Bronchial epithelial cell (primary cell): ENCODE measurements at regions not wholly inside any gene's neighbourhood (a gene's known extent, or its start where the extent isn't known, plus 50 kb on each side); places are given as distances from the start of the nearest gene placed in this dataset.

Experiments
- DNase-seq: peaks from one replicate; pipeline ENCODE4 v3.0.0-alpha.2; 2010; ENCODE audit warnings: low read depth
- FAIRE-seq: peaks from 2 replicates; lab custom pipeline; 2011; peaks lifted over from hg19 to GRCh38; lab: Jason Lieb, UNC
- H3K27me3 ChIP-seq: 2 replicates; pipeline ENCODE4 v1.5.1; 2011; ENCODE audit warnings: low read length; ENCODE audit not compliant: control insufficient read depth, insufficient read depth
- H3K36me3 ChIP-seq: 2 replicates; pipeline ENCODE4 v1.5.1; 2011; ENCODE audit warnings: low read length; ENCODE audit not compliant: control insufficient read depth, insufficient read depth
- H3K4me3 ChIP-seq: 2 replicates; pipeline ENCODE4 v1.5.1; 2011; ENCODE audit warnings: mild to moderate bottlenecking, low read depth, low read length, control low read depth
- CTCF ChIP-seq: IDR thresholded peaks from 2 replicates; pipeline ENCODE4 v1.5.1; 2011; ENCODE audit warnings: mild to moderate bottlenecking, moderate library complexity, low read length, control low read depth, inconsistent platforms; ENCODE audit not compliant: insufficient read depth, severe bottlenecking

- H3K4me3 ChIP-seq = no peak overlapping the region
- no peak for TF ChIP-seq CTCF
- no peak for DNase-seq
- H3K36me3 ChIP-seq = no peaks in the 10 kb centered on the region
- no peaks in the 10 kb centered on the region for H3K27me3 ChIP-seq
- FAIRE-seq = no peak
Observed at GRCh38 chr5:124521461-124522230, 224.8 kb downstream of the ZNF608 start.

- peak; percentile 63 for DNase-seq
- H3K4me3 ChIP-seq = no peak overlapping the region
- no peak for FAIRE-seq
- TF ChIP-seq CTCF = no peak
- H3K36me3 ChIP-seq = no peaks in the 10 kb centered on the region
- no peaks in the 10 kb centered on the region for H3K27me3 ChIP-seq
Observed at GRCh38 chr5:124519396-124519795, 227.0 kb downstream of the ZNF608 start.

GRCh38 chr5:124516567-124516966 is 229.9 kb downstream of the ZNF608 start:
- H3K4me3 ChIP-seq = no peak overlapping the region
- no peak for TF ChIP-seq CTCF
- no peaks in the 10 kb centered on the region for H3K27me3 ChIP-seq
- H3K36me3 ChIP-seq = no peaks in the 10 kb centered on the region
- FAIRE-seq = no peak
- no peak for DNase-seq

GRCh38 chr5:124515497-124516245 is 230.8 kb downstream of the ZNF608 start:
- no peak overlapping the region for H3K4me3 ChIP-seq
- DNase-seq = no peak
- no peaks in the 10 kb centered on the region for H3K27me3 ChIP-seq
- TF ChIP-seq CTCF = no peak
- H3K36me3 ChIP-seq = no peaks in the 10 kb centered on the region
- no peak for FAIRE-seq

- no peaks in the 10 kb centered on the region for H3K36me3 ChIP-seq
- TF ChIP-seq CTCF = no peak
- H3K4me3 ChIP-seq = no peak overlapping the region
- no peaks in the 10 kb centered on the region for H3K27me3 ChIP-seq
- DNase-seq (no peak), FAIRE-seq (no peak)
Observed at GRCh38 chr5:124514956-124515355, 231.5 kb downstream of the ZNF608 start.
